OCI-LY1 (cell line): ENCODE measurements at regions not wholly inside any gene's neighbourhood (a gene's known extent, or its start where the extent isn't known, plus 50 kb on each side); places are given as distances from the start of the nearest gene placed in this dataset.

Experiments
- EZH2 ChIP-seq: fragments of 200-600 bp; sonication (generic), shearing (Covaris generic); IDR thresholded peaks from 2 replicates; pipeline ENCODE4 v1.8.0; 2017; ENCODE audit warnings: borderline replicate concordance, mixed run types, mild to moderate bottlenecking, antibody characterized with exemption, low read length, moderate library complexity, mixed read lengths
- TF ChIP-seq, protein P1 (sequence below): fragments of 200-600 bp; sonication (generic), shearing (Covaris generic); IDR thresholded peaks from 2 replicates; pipeline ENCODE4 v1.5.1; 2017; ENCODE audit warnings: mild to moderate bottlenecking, antibody characterized with exemption, low read length, moderate library complexity, mixed read lengths

DNA sequence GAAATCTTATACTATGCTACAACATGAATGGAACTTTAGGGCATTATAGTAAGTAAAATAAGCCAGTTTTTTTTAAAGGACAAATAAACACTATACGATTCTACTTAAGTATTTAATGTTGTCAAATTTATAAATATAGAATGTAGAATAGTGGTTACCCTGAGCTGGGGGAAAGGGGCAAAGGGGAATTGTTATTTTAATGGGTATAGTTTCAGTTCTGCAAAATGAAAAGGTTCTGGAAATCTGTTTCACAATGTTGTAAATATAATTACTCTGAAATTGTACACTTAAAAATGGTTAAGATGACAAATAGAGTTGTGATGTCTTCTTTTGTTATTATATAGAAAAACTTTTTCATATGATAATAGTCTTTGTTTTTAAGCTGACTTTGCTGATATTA is 366.3 kb downstream of the MRPL39 start:
- TF ChIP-seq, protein P1, sequence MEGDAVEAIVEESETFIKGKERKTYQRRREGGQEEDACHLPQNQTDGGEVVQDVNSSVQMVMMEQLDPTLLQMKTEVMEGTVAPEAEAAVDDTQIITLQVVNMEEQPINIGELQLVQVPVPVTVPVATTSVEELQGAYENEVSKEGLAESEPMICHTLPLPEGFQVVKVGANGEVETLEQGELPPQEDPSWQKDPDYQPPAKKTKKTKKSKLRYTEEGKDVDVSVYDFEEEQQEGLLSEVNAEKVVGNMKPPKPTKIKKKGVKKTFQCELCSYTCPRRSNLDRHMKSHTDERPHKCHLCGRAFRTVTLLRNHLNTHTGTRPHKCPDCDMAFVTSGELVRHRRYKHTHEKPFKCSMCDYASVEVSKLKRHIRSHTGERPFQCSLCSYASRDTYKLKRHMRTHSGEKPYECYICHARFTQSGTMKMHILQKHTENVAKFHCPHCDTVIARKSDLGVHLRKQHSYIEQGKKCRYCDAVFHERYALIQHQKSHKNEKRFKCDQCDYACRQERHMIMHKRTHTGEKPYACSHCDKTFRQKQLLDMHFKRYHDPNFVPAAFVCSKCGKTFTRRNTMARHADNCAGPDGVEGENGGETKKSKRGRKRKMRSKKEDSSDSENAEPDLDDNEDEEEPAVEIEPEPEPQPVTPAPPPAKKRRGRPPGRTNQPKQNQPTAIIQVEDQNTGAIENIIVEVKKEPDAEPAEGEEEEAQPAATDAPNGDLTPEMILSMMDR, result no peak
- no peak for TF ChIP-seq EZH2
